ENCODE measurements at regions not wholly inside any gene's neighbourhood (a gene's known extent, or its start where the extent isn't known, plus 50 kb on each side); places are given as distances from the start of the nearest gene placed in this dataset.

GRCh38 chr17:72414967-72415853, 294.4 kb downstream of the SOX9 start:
- 85% methylated on average over 9 of the region's 9 CpGs for WGBS
- Histone ChIP-seq H3K27ac (ENCODE audit: low read depth in 1 of 2, low read length in 1 of 2) (no peak overlapping the region), H3K4me1 (ENCODE audit: control insufficient read depth in 2 of 2, insufficient read depth in 2 of 2, low read length in 2 of 2) (no peaks in the 10 kb centered on the region), H3K36me3 (ENCODE audit: control insufficient read depth in 2 of 2, insufficient read depth in 2 of 2, low read length in 1 of 2) (no peaks in the 10 kb centered on the region), H3K4me3 (ENCODE audit: low read length in 2 of 2) (no peak overlapping the region), H3K27me3 (ENCODE audit: control insufficient read depth in 2 of 2, insufficient read depth in 1 of 2, low read length in 1 of 2) (no peaks in the 10 kb centered on the region), H3K9me3 (ENCODE audit: control insufficient read depth in 2 of 2, insufficient read depth in 1 of 2, low read length in 1 of 2) (peaks cover 0 to 13% of the 10 kb centered on the region in 2 donors)
- no peak for DNase-seq (ENCODE audit: low read depth in 6 of 9, low spot score in 9 of 9)

DNA sequence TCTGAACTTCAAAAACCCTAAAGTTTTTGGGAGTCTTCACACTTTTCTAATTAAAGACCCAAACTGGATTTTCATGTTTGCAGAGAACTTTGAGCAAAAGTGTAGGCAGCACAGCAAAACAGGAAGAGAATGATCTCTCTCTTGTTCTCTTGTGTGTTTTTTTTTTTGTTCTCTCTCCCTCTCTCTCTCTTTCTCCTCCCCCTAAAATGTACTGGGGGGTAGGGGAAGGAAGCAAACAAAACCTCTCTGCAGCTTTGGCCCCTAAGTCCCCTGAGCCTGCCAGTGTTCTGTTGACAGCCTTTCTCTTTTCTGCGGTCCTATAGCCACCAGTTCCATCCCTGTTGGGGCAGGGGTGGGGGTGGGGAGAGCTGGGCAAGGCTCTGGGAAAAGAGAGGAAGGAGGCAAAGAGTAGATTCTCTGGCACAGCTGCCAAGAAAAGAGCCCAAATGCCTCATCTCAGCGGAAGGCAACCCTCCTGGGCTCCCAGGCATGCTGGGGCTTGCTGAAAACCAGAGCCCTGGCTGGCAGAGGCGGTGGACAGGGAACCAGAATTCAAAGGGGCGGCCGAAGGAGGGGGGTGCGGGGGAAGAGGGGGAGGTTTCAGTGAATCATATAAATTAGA, 295.3 kb downstream of the SOX9 start:
- Histone ChIP-seq H3K27me3 (ENCODE audit: control insufficient read depth in 2 of 2, insufficient read depth in 1 of 2, low read length in 1 of 2) (no peaks in the 10 kb centered on the region), H3K9me3 (ENCODE audit: control insufficient read depth in 2 of 2, insufficient read depth in 1 of 2, low read length in 1 of 2) (peaks cover 0 to 13% of the 10 kb centered on the region in 2 donors), H3K36me3 (ENCODE audit: control insufficient read depth in 2 of 2, insufficient read depth in 2 of 2, low read length in 1 of 2) (no peaks in the 10 kb centered on the region), H3K27ac (ENCODE audit: low read depth in 1 of 2, low read length in 1 of 2) (no peak overlapping the region), H3K4me3 (ENCODE audit: low read length in 2 of 2) (no peak overlapping the region), H3K4me1 (ENCODE audit: control insufficient read depth in 2 of 2, insufficient read depth in 2 of 2, low read length in 2 of 2) (no peaks in the 10 kb centered on the region)
- DNase-seq (ENCODE audit: low read depth in 6 of 9, low spot score in 9 of 9), result no peak
- 52% methylated on average over 6 of the region's 6 CpGs for WGBS

GRCh38 chr17:72416905-72417304, 296.1 kb downstream of the SOX9 start:
- DNase-seq (ENCODE audit: low read depth in 6 of 9, low spot score in 9 of 9), result no peak
- no peak overlapping the region for H3K27ac ChIP-seq (ENCODE audit: low read depth in 1 of 2, low read length in 1 of 2)
- H3K4me1 ChIP-seq (ENCODE audit: control insufficient read depth in 2 of 2, insufficient read depth in 2 of 2, low read length in 2 of 2), result no peaks in the 10 kb centered on the region
- H3K36me3 ChIP-seq (ENCODE audit: control insufficient read depth in 2 of 2, insufficient read depth in 2 of 2, low read length in 1 of 2), result no peaks in the 10 kb centered on the region
- no peak overlapping the region for H3K4me3 ChIP-seq (ENCODE audit: low read length in 2 of 2)
- peaks cover 0 to 13% of the 10 kb centered on the region in 2 donors for H3K9me3 ChIP-seq (ENCODE audit: control insufficient read depth in 2 of 2, insufficient read depth in 1 of 2, low read length in 1 of 2)
- H3K27me3 ChIP-seq (ENCODE audit: control insufficient read depth in 2 of 2, insufficient read depth in 1 of 2, low read length in 1 of 2), result no peaks in the 10 kb centered on the region

DNA sequence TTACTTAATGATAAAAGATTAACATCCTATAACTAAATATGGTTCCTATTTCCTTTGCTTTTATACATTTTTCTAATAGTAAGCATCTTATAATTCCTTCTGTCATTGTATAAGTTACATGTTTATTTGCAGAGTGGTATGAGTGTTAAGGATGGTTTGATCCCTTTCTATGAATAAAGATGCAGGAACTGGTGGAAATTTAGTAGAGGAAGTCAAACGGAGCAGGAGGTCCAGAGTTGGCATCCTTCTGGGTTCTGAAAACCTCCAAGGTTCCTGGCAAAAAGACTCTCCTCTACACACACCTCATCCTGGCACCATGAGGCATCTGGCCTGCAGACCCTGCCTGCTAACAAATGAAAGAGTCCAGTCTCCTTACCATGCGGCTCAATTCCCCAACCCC, 296.8 kb downstream of the SOX9 start:
- no peaks in the 10 kb centered on the region for H3K36me3 ChIP-seq (ENCODE audit: control insufficient read depth in 2 of 2, insufficient read depth in 2 of 2, low read length in 1 of 2)
- H3K4me3 ChIP-seq (ENCODE audit: low read length in 2 of 2), result no peak overlapping the region
- no peak for DNase-seq (ENCODE audit: low read depth in 6 of 9, low spot score in 9 of 9)
- peaks cover 0 to 13% of the 10 kb centered on the region in 2 donors for H3K9me3 ChIP-seq (ENCODE audit: control insufficient read depth in 2 of 2, insufficient read depth in 1 of 2, low read length in 1 of 2)
- no peaks in the 10 kb centered on the region for H3K4me1 ChIP-seq (ENCODE audit: control insufficient read depth in 2 of 2, insufficient read depth in 2 of 2, low read length in 2 of 2)
- H3K27me3 ChIP-seq (ENCODE audit: control insufficient read depth in 2 of 2, insufficient read depth in 1 of 2, low read length in 1 of 2), result no peaks in the 10 kb centered on the region
- WGBS, result 92% methylated on average over 2 of the region's 2 CpGs
- no peak overlapping the region for H3K27ac ChIP-seq (ENCODE audit: low read depth in 1 of 2, low read length in 1 of 2)

GRCh38 chr17:72419866-72420774, 299.3 kb downstream of the SOX9 start:
- 93% methylated on average over 11 of the region's 11 CpGs for WGBS
- no peak overlapping the region for H3K4me3 ChIP-seq (ENCODE audit: low read length in 2 of 2)
- H3K27me3 ChIP-seq (ENCODE audit: control insufficient read depth in 2 of 2, insufficient read depth in 1 of 2, low read length in 1 of 2), result no peaks in the 10 kb centered on the region
- H3K4me1 ChIP-seq (ENCODE audit: control insufficient read depth in 2 of 2, insufficient read depth in 2 of 2, low read length in 2 of 2), result no peaks in the 10 kb centered on the region
- H3K27ac ChIP-seq (ENCODE audit: low read depth in 1 of 2, low read length in 1 of 2), result no peak overlapping the region
- H3K9me3 ChIP-seq (ENCODE audit: control insufficient read depth in 2 of 2, insufficient read depth in 1 of 2, low read length in 1 of 2), result peaks cover 0 to 9% of the 10 kb centered on the region in 2 donors
- DNase-seq (ENCODE audit: low read depth in 6 of 9, low spot score in 9 of 9), result no peak
- H3K36me3 ChIP-seq (ENCODE audit: control insufficient read depth in 2 of 2, insufficient read depth in 2 of 2, low read length in 1 of 2), result no peaks in the 10 kb centered on the region

GRCh38 chr17:72420775-72421127, 299.9 kb downstream of the SOX9 start:
- no peak for DNase-seq (ENCODE audit: low read depth in 6 of 9, low spot score in 9 of 9)
- WGBS, result 94% methylated on average over 8 of the region's 8 CpGs
- Histone ChIP-seq H3K4me3 (ENCODE audit: low read length in 2 of 2) (no peak overlapping the region), H3K9me3 (ENCODE audit: control insufficient read depth in 2 of 2, insufficient read depth in 1 of 2, low read length in 1 of 2) (peaks cover 0 to 6% of the 10 kb centered on the region in 2 donors), H3K4me1 (ENCODE audit: control insufficient read depth in 2 of 2, insufficient read depth in 2 of 2, low read length in 2 of 2) (no peaks in the 10 kb centered on the region), H3K27ac (ENCODE audit: low read depth in 1 of 2, low read length in 1 of 2) (no peak overlapping the region), H3K27me3 (ENCODE audit: control insufficient read depth in 2 of 2, insufficient read depth in 1 of 2, low read length in 1 of 2) (no peaks in the 10 kb centered on the region), H3K36me3 (ENCODE audit: control insufficient read depth in 2 of 2, insufficient read depth in 2 of 2, low read length in 1 of 2) (no peaks in the 10 kb centered on the region)

DNA sequence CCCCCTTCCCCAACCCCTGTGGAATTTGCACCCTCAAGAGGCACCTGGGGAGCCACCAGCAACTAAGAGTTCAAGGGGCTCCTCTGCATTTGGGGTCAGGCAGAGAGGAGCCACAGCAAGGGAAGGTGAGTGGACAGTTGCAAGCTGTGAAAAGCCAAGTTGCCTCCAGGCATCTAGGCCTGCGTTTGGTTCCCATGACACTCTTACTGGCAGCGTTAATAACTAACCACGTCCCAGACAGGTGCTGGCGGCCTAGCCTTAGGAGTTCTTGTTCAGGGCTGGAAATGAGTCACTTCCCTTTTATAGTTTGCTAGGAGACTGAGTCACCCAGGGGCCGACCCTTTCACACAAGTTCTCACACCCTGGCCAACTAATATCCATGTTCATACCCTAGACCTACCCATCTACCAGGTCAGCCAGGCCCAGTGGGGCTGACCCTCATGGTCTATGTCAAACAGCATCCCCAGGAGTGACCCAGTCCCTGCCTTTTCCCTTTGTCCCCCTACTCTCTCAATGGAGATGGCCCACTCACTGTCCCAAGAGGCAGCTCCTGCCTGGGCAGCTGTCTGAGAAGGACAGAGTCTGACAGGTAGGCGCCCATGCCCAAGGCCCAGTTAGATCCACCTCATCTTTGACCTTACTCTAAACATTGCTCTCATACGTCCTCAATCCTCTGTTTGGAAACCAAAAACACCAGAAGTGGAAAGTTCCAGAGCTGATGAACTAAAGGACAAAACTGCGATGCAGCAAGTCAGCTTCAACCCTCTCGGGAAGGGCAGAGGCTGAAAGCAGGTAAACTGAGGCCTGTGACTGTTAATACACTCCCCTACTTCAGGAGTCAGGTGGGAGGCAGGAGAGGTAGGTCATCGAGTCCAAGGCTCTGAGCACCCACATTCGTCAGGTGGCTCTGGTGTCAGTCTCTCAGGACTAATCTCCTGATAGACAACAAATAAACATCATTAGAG, 300.6 kb downstream of the SOX9 start:
- WGBS, result 62% methylated on average over 11 of the region's 11 CpGs
- Histone ChIP-seq H3K36me3 (ENCODE audit: control insufficient read depth in 2 of 2, insufficient read depth in 2 of 2, low read length in 1 of 2) (no peaks in the 10 kb centered on the region), H3K9me3 (ENCODE audit: control insufficient read depth in 2 of 2, insufficient read depth in 1 of 2, low read length in 1 of 2) (peaks cover 0 to 6% of the 10 kb centered on the region in 2 donors), H3K4me1 (ENCODE audit: control insufficient read depth in 2 of 2, insufficient read depth in 2 of 2, low read length in 2 of 2) (no peaks in the 10 kb centered on the region), H3K27me3 (ENCODE audit: control insufficient read depth in 2 of 2, insufficient read depth in 1 of 2, low read length in 1 of 2) (no peaks in the 10 kb centered on the region), H3K4me3 (ENCODE audit: low read length in 2 of 2) (no peak overlapping the region), H3K27ac (ENCODE audit: low read depth in 1 of 2, low read length in 1 of 2) (no peak overlapping the region)
- DNase-seq (ENCODE audit: low read depth in 6 of 9, low spot score in 9 of 9), result no peak

- H3K36me3 ChIP-seq (ENCODE audit: control insufficient read depth in 2 of 2, insufficient read depth in 2 of 2, low read length in 1 of 2), result no peaks in the 10 kb centered on the region
Measured at GRCh38 chr17:72422204-72422504, 301.3 kb downstream of the SOX9 start.

More at GRCh38 chr17:72422204-72422504, 301.3 kb downstream of the SOX9 start:
- no peaks in the 10 kb centered on the region for H3K4me1 ChIP-seq (ENCODE audit: control insufficient read depth in 2 of 2, insufficient read depth in 2 of 2, low read length in 2 of 2)
- H3K9me3 ChIP-seq (ENCODE audit: control insufficient read depth in 2 of 2, insufficient read depth in 1 of 2, low read length in 1 of 2), result peaks cover 0 to 6% of the 10 kb centered on the region in 2 donors
- H3K27ac ChIP-seq (ENCODE audit: low read depth in 1 of 2, low read length in 1 of 2), result no peak overlapping the region
- no peak for DNase-seq (ENCODE audit: low read depth in 6 of 9, low spot score in 9 of 9)
- H3K27me3 ChIP-seq (ENCODE audit: control insufficient read depth in 2 of 2, insufficient read depth in 1 of 2, low read length in 1 of 2), result no peaks in the 10 kb centered on the region
- WGBS, result 94% methylated on average over 1 of the region's 1 CpG
- H3K4me3 ChIP-seq (ENCODE audit: low read length in 2 of 2), result no peak overlapping the region

Measured in thymus (tissue), 11 donors.